GM12873 (cell line): ENCODE measurements at regions not wholly inside any gene's neighbourhood (a gene's known extent, or its start where the extent isn't known, plus 50 kb on each side); places are given as distances from the start of the nearest gene placed in this dataset.

ENCODE experiments used
- TF ChIP-seq, protein P1 (sequence below): IDR thresholded peaks from 2 replicates; pipeline ENCODE4 v1.5.1; 2012; ENCODE audit warnings: low read depth, mild to moderate bottlenecking, moderate library complexity, low read length, control low read depth; ENCODE audit not compliant: insufficient read depth; ENCODE audit errors: missing control alignments

- TF ChIP-seq, protein P1, sequence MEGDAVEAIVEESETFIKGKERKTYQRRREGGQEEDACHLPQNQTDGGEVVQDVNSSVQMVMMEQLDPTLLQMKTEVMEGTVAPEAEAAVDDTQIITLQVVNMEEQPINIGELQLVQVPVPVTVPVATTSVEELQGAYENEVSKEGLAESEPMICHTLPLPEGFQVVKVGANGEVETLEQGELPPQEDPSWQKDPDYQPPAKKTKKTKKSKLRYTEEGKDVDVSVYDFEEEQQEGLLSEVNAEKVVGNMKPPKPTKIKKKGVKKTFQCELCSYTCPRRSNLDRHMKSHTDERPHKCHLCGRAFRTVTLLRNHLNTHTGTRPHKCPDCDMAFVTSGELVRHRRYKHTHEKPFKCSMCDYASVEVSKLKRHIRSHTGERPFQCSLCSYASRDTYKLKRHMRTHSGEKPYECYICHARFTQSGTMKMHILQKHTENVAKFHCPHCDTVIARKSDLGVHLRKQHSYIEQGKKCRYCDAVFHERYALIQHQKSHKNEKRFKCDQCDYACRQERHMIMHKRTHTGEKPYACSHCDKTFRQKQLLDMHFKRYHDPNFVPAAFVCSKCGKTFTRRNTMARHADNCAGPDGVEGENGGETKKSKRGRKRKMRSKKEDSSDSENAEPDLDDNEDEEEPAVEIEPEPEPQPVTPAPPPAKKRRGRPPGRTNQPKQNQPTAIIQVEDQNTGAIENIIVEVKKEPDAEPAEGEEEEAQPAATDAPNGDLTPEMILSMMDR: no peak
These were observed 881.3 kb upstream of the FAM98A start for GRCh38 chr2:34480366-34480765.

DNA sequence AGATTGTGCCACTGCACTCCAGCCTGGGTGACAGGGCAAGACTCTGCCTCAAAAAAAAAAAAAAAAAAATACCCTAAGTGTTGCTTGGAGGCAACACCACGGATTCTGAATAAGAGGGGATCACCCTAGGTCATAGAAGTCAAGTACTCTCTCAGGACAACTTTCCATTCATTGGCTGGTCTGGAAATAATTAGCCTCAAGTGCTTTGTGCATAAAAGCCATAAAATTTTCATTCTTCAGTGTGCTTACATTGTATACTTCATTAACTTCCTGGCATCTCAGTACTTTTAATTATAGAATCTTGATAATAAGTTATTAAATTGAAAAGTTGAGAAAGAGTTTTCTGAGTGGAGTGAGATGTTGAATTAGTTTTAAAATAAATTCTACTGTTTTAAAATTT is 876.1 kb upstream of the FAM98A start:
- TF ChIP-seq, protein P1: no peak

DNA sequence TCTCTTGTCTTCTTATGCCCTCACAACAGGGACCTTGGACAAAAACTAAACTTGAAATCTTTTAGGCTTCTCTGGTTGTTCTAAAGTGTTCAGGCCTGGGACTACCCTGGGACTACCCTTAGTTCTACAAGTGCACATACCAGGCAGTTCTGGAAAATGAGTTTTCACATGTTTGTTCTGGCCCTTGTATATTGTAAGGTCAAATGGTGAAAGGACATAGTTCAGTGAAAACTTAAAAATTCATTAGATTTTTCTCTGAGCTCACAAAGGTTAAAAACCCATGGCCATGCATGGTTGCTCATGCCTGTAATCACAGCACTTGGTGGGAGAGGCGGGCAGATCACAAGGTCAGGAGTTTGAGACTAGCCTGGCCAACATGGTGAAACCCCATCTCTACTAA is 875.5 kb upstream of the FAM98A start:
- TF ChIP-seq, protein P1: no peak

DNA sequence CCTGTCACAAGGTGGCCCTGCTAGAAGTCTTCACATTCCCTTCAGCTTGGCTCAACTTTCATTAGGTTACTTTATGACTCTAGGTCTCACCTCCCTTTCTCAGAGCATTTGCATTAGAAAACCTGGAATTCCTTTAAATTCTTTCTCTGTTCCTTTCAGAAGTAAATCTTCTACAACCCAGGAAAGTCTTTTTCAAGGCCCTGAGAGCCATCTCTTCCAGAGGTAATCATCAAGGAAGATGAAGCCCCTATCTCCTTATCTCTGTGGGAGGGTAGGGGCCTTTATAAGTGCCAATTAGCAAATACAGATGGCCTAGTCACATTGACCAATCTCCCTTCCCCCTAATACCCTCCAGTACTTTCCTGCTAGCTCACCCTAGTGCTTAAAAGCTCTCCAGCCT is 848.0 kb upstream of the FAM98A start:
- TF ChIP-seq, protein P1: no peak

- TF ChIP-seq, protein P1: no peak
These were observed 824.2 kb upstream of the FAM98A start for GRCh38 chr2:34423301-34423700.

- TF ChIP-seq, protein P1: no peak
These were observed 820.8 kb upstream of the FAM98A start for GRCh38 chr2:34419856-34420255.

DNA sequence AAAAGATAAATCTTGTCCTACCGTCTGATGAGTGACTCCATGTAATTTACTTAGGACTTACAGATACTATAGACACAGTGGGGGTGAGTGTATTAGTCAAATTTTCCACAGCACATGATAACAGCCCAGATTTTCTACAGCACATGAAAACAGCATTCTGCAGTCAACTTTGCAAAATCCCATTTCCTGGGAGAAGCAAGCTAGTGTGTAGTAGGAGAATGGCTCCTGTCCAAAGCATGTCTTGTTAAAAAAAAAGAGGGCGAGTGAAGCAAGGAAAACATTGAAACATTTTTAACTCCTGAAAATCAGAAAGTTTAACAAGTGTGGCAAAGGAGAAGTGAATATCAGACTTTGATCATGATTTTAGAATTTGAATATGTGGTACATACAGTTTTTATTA is 817.8 kb upstream of the FAM98A start:
- TF ChIP-seq, protein P1: no peak

DNA sequence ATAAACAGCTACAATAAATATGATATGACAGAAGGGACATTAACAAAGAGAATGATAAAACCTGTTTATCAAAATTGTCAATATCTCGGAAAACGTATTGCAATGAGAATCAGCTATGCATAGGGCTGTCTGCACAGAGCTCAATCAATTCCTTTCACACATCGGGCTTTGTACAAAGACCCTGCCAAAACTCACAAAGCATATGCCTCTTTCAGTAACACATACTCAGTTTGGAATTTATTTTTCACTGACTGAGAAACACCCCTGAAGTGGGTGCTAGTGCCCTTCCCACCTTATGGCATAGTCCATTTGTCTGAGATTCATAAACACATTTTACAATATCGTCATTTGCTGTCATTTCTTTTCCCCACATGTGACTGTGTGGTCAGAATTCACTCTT is 815.8 kb upstream of the FAM98A start:
- TF ChIP-seq, protein P1: no peak
